ENCODE measurements at regions not wholly inside any gene's neighbourhood (a gene's known extent, or its start where the extent isn't known, plus 50 kb on each side); places are given as distances from the start of the nearest gene placed in this dataset.
"Not testable (repeated sequence)": the region's sequence is repeated elsewhere in the genome, so short reads cannot be mapped to it uniquely, and the experiment has no call there.

DNA sequence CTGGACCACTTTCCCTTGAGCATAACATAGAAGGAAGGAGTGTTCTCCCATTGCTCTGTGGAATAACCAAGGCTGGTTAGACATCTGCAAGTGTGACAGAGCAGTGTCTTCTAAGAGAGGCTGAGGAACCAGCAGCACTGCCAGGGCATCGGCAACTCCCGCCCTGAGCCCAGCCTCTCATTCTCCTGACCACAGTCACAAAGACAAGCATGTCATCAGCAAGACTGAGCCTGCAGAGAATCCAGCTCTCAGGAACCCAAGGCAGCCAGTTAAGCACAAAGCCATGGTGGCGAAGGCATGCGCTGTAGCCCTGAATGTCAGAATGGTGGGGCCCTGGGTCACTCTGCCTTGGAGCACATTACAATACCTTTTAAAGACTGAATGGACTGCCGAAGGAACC is 253.9 kb downstream of the AGTPBP1 start:
- no peak for DNase-seq (ENCODE audit: low read depth in 2 of 2)

DNA sequence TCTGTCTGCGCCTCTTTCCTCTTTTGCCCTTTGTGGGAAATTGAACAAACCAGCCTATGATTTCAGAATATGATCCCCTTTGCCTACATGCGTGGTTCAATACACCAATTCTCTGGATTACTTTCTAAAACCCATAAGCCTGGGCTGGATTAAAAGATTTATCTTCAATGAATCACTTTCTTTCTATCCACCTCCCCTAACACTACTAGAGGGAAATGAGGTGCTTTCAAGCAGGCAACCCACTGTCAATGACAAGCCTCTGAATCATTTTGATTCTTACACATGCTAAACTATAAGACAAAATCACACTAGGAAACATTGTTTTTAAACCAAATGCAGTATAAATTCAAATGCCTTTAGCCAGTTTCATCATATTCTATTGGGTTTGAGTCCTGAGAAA is 257.5 kb downstream of the AGTPBP1 start:
- no peak for DNase-seq (ENCODE audit: low read depth in 2 of 2)

DNA sequence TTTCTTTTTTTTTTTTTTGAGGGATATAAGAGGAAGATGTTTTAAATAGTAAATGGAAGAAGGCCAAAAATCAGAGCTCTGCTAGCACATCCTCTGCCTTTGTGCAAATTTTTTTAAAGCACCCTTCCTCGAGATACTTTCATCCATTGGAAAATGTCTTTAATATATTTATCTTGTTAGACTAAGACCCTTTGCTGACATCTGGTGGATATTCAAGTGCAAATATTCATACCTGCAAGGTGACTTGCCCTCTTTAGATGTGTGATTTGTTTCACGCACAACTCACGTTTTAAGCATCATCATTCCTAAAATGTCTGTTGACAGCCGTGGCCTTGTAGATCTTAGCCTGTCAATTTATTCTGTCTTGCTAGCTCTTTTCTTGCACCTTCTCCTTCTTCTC is 258.5 kb downstream of the AGTPBP1 start:
- no peak for DNase-seq (ENCODE audit: low read depth in 2 of 2)

DNA sequence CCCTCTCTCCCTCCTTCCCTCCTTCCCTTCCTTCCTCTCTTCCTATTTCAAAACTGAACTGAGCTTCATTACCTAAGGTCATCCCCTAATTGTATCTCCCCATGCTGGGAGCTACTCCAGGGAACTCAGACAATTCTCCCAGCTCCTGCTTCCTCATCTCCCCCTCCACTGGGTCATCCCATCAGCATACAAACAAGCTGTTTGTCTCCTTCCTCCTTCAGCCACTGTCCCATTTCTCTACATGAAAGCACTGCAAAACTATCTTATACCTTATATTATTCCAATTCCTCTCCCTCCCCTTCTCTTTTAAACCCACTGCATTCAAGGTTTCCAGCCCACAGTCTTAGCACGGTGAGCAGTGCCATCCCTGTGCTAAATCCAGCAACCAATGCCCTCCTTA is 262.4 kb downstream of the AGTPBP1 start:
- no peak for DNase-seq (ENCODE audit: low read depth in 2 of 2)

DNA sequence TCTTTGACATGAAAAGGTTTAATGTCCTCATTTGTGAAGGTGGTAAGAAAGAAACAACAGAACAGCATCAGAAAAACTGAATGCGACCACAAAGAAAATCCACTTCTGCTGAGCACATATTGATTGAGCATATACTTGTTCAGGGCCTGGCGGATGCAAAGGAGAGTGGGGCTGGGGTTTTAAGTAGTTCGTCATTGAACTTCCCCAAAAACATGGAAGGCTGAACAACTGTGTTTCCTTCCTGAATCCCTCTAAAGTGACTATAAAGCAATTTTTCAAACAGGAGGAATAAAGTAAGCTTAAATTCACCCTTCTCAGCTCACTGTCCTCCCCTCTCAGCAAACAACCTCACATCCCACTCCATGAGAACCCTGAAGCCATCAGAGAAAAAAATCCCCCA is 262.9 kb downstream of the AGTPBP1 start:
- no peak for DNase-seq (ENCODE audit: low read depth in 2 of 2)

DNA sequence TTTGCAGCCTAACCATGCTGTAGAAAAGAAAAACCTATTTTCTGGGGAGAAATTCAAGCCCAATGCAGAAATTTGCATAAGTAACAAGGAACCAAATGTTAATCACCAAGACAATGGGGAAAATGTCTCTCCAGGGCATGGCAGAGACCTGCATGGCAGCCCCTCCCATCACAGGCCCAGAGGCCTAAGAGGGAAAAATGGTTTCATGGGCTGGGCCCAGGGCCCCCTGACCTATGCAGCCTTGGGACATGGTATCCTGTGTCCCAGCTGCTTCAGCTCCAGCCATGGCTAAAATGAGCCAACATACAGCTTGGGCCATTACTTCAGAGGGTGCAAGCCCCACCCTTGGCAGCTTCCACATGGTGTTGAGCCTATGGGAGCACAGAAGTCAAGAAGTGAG is 266.9 kb downstream of the AGTPBP1 start:
- DNase-seq (ENCODE audit: low read depth in 2 of 2) = not testable (repeated sequence)

DNA sequence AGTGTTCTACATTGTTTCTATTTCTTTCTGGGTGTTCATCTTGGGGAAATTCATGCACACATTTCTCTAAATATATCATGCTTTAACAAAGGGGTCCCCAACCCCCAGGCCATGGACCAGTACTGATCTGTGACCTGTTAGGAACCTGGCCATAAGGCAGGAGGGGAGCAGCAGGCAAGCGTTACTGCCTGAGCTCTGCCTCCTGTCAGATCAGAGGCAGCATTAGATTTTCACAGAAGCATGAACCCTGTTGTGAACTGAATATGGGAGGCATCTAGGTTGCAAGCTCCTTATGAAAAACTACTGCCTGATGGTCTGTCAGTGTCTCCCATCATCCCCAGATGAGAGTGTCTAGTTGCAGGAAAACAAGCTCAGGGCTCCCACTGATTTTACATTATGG is 270.0 kb downstream of the AGTPBP1 start:
- no peak for DNase-seq (ENCODE audit: low read depth in 2 of 2)

DNA sequence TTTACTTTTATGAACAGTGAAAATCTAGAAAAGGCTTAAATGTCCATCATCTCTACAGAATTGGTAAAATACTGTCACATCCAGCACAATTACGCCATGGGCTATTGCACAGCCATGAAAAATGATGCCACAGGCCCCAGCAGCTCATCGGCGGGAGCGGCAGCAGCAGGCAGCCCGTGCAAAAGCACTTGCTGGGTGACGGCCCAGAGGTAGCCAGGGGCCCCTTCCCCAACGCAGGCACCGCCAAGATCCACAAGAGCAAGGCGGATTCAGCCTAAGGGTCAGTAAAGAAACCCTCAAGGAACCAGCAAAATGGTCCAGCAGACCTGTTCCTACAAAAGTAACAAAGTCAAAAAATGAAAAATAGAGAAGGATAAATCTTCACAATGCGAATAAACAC is 272.7 kb downstream of the AGTPBP1 start:
- no peak for DNase-seq (ENCODE audit: low read depth in 2 of 2)

DNA sequence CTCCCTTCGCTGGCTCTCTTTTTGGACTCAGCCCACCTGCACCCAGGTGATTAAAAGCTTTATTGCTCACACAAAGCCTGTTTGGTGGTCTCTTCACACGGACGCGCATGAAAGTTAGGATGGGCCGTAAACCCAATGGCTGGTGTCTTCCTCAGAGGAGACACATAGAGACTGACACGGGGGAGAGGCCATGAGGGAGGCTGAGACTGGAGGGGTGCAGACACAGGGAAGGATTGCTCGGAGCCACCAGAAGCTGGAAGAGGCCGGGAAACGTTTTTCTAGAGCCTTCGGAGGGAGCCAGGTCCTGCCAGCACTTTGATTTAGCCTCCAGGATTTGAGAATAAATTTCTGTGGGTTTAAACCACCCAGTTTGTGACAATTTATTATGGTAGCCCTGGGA is 274.9 kb downstream of the AGTPBP1 start:
- no peak for DNase-seq (ENCODE audit: low read depth in 2 of 2)

DNA sequence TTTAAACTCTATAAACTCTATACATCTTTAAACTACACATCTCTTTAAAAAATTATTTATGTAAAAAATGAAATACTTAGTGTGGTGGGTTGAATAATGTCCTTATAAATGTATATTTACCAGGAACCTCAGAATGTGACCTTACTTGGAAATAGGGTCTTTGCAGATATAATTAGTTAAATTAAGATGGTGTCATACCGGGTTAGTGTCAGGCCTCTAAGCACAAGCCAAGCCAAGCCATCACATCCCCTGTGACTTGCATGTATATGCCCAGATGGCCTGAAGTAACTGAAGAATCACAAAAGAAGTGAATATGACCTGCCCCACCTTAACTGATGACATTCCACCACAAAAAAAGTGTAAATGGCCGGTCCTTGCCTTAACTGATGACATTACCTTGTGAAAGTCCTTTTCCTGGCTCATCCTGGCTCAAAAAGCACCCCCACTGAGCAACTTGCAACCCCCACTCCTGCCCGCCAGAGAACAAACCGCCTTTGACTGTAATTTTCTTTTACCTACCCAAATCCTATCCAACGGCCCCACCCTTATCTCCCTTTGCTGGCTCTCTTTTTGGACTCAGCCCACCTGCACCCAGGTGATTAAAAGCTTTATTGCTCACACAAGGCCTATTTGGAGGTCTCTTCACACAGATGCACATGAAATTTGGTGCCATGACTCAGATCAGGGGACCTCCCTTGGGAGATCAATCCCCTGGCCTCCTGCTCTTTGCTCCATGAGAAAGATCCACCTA is 283.5 kb downstream of the AGTPBP1 start:
- DNase-seq (ENCODE audit: low read depth in 2 of 2) = not testable (repeated sequence)

DNA sequence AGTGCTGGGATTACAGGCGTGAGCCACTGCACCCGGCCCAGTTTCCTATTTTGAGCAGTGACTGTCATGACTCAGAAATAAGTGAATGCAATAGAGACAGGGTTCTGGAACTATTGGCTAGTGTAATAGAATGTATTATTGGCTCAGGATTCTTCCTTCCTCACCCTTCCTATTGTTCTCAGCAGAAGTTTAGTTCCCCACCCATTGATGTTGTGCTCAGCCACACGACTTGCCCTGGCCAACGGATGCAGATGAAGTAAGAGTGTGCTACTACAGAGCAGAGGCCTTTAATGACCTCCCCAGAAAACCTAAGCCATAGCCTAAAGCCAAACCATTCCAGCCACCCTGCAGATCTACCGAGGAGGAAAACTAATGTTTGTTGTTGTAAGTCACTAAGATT is 287.9 kb downstream of the AGTPBP1 start:
- DNase-seq (ENCODE audit: low read depth in 2 of 2) = no peak

DNA sequence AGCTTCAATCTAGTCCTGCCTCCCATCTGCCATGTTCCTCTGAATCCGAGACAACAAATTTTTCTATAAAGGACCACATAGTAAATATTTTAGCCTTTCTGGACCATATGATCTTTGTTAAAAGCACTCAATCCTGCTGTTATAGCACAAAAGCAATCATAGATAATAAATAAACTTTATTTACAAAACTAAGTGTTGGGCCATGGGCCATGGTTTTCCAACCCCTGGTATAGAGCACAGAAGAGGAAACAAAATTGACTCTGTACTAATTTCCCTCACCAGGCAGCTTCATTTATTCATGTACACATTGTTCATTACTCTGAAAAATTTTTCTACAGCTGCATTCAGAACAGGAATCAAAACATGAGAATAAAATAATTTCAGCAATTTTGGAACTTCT is 288.9 kb downstream of the AGTPBP1 start:
- no peak for DNase-seq (ENCODE audit: low read depth in 2 of 2)

DNA sequence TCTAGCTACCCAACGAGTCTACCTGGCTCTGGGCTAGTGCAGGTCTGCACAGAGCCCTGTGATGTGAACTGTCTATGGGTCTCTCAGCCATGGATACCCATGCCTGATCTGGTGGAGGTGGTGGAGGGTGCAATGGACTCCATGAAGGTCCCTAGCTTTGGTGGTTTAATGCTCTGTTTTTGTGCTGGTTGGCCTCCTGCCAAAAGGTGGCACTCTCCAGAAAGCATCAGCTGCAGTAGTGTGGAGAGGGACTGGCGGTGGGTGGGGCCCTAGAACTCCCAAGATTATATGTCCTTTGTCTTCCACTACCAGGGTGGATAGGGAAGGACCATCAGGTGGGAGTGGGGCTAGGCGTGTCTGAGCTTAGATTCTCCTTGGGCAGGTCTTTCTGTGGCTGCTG is 290.1 kb downstream of the AGTPBP1 start:
- no peak for DNase-seq (ENCODE audit: low read depth in 2 of 2)

DNA sequence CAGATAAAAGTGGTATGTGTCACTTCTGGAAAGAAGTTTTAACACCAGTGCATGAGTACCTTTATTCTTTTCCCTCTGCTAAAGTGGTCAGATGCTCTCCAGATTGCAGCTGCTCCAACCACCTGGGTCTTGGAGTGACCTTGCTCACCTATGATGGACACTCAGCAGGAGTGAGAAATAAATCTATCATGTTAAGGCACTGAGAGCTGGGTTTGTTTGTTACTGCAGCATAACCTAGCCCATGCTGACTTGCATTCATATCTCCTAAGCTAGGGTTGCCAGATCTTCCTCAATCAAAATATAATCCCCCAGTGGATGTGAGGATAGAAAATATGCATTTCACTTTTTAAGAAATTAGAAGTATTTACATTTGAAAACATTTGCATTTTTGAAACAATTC is 295.9 kb downstream of the AGTPBP1 start:
- no peak for DNase-seq (ENCODE audit: low read depth in 2 of 2)

DNA sequence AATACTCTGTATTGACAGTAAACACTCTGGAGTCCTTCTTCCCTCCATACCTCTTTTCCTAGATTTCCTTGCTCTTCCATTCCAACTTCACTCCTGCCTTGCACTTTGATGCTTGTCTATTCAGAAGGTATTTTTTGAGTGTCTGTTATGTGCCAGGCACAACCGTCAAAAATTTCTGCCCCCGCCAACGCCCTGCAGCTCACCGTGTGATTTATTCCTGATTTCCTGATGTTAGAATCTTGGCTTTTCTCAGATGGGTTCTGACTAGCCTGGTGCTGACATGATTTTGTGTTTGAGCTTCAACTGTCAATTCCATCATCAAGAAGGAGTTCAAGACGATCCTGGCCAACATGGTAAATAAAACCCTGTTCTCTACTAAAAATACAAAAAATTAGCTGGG is 297.5 kb downstream of the AGTPBP1 start:
- no peak for DNase-seq (ENCODE audit: low read depth in 2 of 2)

DNA sequence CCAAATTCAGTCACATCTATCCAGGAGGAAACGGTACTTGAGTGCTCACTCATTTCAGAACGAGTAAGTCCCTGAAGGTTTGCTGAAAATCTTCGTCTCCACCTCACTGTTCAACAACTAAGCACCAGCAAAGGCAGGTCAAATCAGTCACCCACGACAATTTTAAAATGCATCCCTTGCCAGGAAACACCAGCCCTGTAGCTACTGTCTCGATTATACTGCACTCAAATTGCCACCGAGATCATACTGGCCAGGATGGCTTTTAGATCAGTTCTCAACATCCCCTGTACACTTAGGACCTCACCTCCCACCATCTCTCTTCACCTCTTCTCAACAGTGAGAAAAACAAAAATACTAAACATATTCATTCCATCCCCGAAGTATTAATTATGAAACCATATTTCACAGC is 298.6 kb downstream of the AGTPBP1 start:
- no peak for DNase-seq (ENCODE audit: low read depth in 2 of 2)

DNA sequence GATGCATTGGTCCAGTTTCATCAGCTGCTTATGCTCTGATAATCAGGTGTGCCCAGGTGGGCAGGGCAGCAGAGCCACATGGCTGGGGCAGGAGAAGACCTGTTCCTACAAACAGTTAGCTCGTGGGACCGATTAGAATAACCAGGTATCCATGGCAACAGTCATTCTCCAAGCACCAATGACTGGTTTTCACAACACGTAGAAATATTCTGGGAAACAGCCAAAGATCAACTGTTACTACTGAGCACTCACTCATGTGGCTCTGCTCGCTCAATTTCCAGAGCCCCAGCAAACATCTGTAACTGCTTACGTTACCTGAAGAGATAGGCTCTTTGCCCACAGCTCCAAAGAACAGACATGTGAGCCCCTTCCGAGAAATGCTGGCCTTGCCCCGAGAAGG is 302.0 kb downstream of the AGTPBP1 start:
- DNase-seq (ENCODE audit: low read depth in 2 of 2) = no peak

DNA sequence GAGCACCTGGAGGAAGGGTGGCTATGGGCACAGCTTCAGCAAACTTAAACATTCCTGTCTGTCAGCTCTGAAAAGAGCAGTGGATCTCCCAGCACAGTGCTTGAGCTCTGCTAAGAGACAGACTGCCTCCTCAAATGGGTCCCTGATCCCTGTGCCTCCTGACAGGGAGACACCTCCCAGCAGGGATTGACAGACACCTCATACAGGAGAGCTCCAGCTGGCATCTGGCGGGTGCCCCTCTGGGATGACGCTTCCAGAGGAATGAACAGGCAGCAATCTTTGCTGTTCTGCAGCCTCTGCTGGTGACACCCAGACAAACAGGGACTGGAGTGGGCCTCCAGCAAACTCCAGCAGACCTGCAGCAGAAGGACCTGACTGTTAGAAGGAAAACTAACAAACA is 307.8 kb downstream of the AGTPBP1 start:
- not testable (repeated sequence) for DNase-seq (ENCODE audit: low read depth in 2 of 2)

DNA sequence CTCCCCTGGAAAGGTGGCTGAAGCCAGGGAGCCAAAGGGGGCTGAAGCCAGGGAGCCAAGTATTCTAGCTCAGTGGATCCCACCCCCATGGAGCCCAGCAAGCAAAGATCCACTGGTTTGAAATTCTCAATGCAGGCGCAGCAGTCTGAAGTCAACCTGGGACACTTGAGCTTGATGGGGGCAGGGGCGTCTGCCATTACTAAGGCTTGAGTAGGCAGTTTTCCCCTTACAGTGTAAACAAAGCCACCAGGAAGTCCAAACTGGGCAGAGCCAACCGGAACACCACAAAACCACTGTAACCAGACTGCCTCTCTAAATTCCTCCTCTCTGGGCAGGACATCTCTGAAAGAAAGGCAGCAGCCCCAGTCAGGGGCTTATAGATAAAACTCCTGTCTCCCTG is 308.2 kb downstream of the AGTPBP1 start:
- not testable (repeated sequence) for DNase-seq (ENCODE audit: low read depth in 2 of 2)

DNA sequence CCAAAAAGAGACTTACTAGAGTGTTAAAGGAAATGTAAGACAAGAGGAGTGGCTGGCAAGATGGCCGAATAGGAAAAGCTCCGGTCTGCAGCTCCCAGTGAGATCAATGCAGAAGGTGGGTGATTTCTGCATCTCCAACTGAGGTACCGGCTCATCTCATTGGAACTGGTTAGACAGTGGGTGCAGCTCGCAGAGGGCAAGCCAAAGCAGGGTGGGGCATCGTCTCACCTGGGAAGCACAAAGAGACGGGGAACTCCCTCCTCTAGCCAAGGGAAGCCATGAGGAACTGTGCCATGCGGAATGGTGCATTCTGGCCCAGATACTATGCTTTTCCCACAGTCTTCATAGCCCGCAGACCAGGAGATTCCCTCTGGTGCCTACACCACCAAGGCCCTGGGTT is 308.7 kb downstream of the AGTPBP1 start:
- DNase-seq (ENCODE audit: low read depth in 2 of 2) = no peak

DNA sequence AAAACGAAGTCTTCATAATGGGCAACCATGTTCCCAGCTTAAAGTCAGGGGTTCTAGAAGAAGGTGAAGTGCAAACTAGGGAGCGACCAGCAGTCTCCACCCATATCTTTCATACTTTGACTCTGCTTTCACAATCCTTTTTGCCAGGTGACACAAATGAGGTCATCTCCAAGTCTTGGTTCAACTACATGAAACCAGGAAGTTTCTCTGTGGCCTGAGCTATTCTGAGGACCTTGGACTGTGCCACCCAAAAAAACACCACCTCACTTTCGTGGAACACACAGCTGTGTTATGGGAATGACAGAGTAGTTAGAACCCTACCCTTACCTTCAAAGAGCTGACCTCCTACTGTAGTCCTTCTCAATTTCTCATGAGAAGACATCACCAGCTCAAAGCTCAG is 309.2 kb downstream of the AGTPBP1 start:
- DNase-seq (ENCODE audit: low read depth in 2 of 2) = no peak

DNA sequence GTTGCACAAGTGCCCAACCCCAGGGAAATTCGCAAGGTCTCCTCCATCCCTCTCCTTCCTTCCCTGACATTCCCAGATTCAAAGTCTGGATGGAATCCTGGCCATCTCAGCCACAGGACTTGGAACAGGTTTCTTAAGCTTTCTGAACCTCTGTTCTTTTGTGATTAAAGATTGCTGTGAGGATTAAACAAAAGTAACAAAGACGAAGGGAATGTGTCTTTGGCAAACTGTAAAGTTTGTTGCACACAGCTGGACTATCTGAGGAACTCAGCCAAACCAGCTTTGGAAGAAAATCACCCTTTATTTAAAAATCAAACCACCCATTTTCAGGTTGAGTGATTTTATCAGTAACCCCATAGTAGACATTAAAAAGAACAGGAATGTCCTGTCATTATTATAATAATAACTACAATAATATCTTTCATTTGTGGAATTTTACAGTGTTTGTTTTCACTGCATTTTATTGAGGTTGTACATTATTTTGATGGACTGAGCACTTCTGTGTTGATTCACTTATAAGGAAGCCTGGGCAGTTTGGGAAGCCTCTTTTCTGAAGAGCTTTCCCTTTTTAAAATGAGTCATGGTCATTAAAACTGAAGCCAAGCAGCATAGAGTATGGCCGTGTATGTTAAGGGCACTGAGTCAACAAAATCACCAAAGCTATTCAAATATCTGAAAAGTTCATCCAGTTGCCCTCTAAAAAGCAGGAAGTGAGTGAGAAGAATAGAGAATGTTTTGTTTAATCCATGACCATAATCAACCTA is 310.2 kb downstream of the AGTPBP1 start:
- no peak for DNase-seq (ENCODE audit: low read depth in 2 of 2)

DNA sequence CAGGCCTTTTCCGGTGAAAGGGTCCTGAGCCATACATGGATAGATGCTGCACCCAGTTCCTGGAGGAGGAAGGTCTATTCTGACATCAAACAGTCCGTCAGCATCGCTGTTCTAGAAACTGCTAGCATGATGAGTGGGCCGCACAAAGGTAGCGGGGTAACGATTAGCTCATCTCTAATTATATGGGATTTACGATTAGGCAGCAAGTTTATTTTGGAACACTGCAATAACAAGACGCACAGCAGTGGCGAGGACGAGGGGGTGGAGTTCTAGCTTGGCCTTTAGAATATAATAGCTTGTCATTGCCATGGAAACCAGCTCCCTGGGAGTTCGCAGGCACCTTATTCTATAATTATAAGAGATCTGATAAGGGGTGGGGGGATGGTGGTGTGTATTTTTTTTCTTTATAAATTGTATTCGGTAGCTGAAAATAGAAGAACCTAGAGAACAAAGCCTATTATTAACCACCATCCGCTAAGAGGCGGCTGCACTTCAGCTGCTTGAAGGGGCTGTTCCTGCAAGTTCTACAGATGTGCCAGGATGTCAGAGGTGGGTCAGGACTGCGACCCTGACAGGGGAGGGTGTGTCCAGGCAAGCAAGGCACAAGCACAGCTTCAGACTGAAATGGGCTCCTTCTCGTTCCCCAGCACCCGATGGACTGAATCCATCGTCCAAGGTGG is 311.0 kb downstream of the AGTPBP1 start:
- DNase-seq (ENCODE audit: low read depth in 2 of 2) = no peak
